ENCODE measurements at regions not wholly inside any gene's neighbourhood (a gene's known extent, or its start where the extent isn't known, plus 50 kb on each side); places are given as distances from the start of the nearest gene placed in this dataset.
"Not testable (repeated sequence)": the region's sequence is repeated elsewhere in the genome, so short reads cannot be mapped to it uniquely, and the experiment has no call there.

- Mint-ChIP-seq H3K36me3 (ENCODE audit: insufficient read depth, unreplicated experiment) (no peaks in the 10 kb centered on the region), H3K9me3 (ENCODE audit: unreplicated experiment) (no peaks in the 10 kb centered on the region), H3K4me3 (ENCODE audit: unreplicated experiment) (no peak overlapping the region), H3K4me1 (ENCODE audit: low read depth, unreplicated experiment) (no peaks in the 10 kb centered on the region), H3K27ac (ENCODE audit: unreplicated experiment) (no peak overlapping the region), H3K27me3 (ENCODE audit: insufficient read depth, unreplicated experiment) (no peaks in the 10 kb centered on the region)
- TF ChIP-seq, protein P1, sequence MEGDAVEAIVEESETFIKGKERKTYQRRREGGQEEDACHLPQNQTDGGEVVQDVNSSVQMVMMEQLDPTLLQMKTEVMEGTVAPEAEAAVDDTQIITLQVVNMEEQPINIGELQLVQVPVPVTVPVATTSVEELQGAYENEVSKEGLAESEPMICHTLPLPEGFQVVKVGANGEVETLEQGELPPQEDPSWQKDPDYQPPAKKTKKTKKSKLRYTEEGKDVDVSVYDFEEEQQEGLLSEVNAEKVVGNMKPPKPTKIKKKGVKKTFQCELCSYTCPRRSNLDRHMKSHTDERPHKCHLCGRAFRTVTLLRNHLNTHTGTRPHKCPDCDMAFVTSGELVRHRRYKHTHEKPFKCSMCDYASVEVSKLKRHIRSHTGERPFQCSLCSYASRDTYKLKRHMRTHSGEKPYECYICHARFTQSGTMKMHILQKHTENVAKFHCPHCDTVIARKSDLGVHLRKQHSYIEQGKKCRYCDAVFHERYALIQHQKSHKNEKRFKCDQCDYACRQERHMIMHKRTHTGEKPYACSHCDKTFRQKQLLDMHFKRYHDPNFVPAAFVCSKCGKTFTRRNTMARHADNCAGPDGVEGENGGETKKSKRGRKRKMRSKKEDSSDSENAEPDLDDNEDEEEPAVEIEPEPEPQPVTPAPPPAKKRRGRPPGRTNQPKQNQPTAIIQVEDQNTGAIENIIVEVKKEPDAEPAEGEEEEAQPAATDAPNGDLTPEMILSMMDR (IDR thresholded peaks at IDR 0.05; ENCODE audit: insufficient read depth in 1 of 2, low read depth in 1 of 2, low read length in 1 of 2, severe bottlenecking in 1 of 2, unreplicated experiment in 1 of 2) = no peak
- DNase-seq = no peak
- ChIA-PET POLR2A (no interaction called here), CTCF (no interaction called here)
- no TSS peak for BruUV-seq (replicated peaks)
- H3K4me3 ChIP-seq (ENCODE audit: low read depth, low read length) = no peak overlapping the region
- intact Hi-C loops (cut with micrococcal nuclease; ENCODE audit: unreplicated experiment) = no loop called here
- no peaks in the 10 kb centered on the region for H3K4me1 ChIP-seq
- H3K9me3 ChIP-seq = no peaks in the 10 kb centered on the region
- no peaks in the 10 kb centered on the region for H3K27me3 ChIP-seq (replicated peaks; ENCODE audit: control insufficient read depth, insufficient read depth, low read length)
- no peaks in the 10 kb centered on the region for H3K36me3 ChIP-seq (ENCODE audit: control insufficient read depth, insufficient read depth, low read length)
These were observed 2236.0 kb upstream of the AGA start for GRCh38 chr4:179678093-179678814.

- H3K4me3 Mint-ChIP-seq (ENCODE audit: unreplicated experiment); H3K36me3 Mint-ChIP-seq (ENCODE audit: insufficient read depth, unreplicated experiment); CTCF ChIA-PET; H3K4me1 ChIP-seq; H3K9me3 Mint-ChIP-seq (ENCODE audit: unreplicated experiment); H3K4me3 ChIP-seq (ENCODE audit: low read depth, low read length); DNase-seq; H3K27ac Mint-ChIP-seq (ENCODE audit: unreplicated experiment); H3K36me3 ChIP-seq (ENCODE audit: control insufficient read depth, insufficient read depth, low read length); H3K9me3 ChIP-seq; intact Hi-C loops (cut with micrococcal nuclease; ENCODE audit: unreplicated experiment); POLR2A ChIA-PET; H3K27me3 Mint-ChIP-seq (ENCODE audit: insufficient read depth, unreplicated experiment); H3K4me1 Mint-ChIP-seq (ENCODE audit: low read depth, unreplicated experiment); H3K27me3 ChIP-seq (replicated peaks; ENCODE audit: control insufficient read depth, insufficient read depth, low read length); BruUV-seq (replicated peaks): not testable (repeated sequence)
These were observed 2241.4 kb upstream of the AGA start for GRCh38 chr4:179683661-179684060.

GRCh38 chr4:179692222-179692621 is 2250.0 kb upstream of the AGA start:
- intact Hi-C loops (cut with micrococcal nuclease; ENCODE audit: unreplicated experiment) = no loop called here
- Mint-ChIP-seq H3K27me3 (ENCODE audit: insufficient read depth, unreplicated experiment) (no peaks in the 10 kb centered on the region), H3K9me3 (ENCODE audit: unreplicated experiment) (no peaks in the 10 kb centered on the region), H3K4me3 (ENCODE audit: unreplicated experiment) (no peak overlapping the region), H3K27ac (ENCODE audit: unreplicated experiment) (no peak overlapping the region), H3K4me1 (ENCODE audit: low read depth, unreplicated experiment) (no peaks in the 10 kb centered on the region), H3K36me3 (ENCODE audit: insufficient read depth, unreplicated experiment) (no peaks in the 10 kb centered on the region)
- DNase-seq = no peak
- Histone ChIP-seq H3K4me3 (ENCODE audit: low read depth, low read length) (no peak overlapping the region), H3K27me3 (replicated peaks; ENCODE audit: control insufficient read depth, insufficient read depth, low read length) (no peaks in the 10 kb centered on the region), H3K36me3 (ENCODE audit: control insufficient read depth, insufficient read depth, low read length) (no peaks in the 10 kb centered on the region), H3K4me1 (no peaks in the 10 kb centered on the region), H3K9me3 (no peaks in the 10 kb centered on the region)
- ChIA-PET POLR2A (no interaction called here), CTCF (no interaction called here)
- TF ChIP-seq, protein P1 (IDR thresholded peaks at IDR 0.05; ENCODE audit: insufficient read depth in 1 of 2, low read depth in 1 of 2, low read length in 1 of 2, severe bottlenecking in 1 of 2, unreplicated experiment in 1 of 2) = no peak
- no TSS peak for BruUV-seq (replicated peaks)

- Mint-ChIP-seq H3K4me3 (ENCODE audit: unreplicated experiment) (no peak overlapping the region), H3K9me3 (ENCODE audit: unreplicated experiment) (no peaks in the 10 kb centered on the region), H3K27me3 (ENCODE audit: insufficient read depth, unreplicated experiment) (no peaks in the 10 kb centered on the region), H3K36me3 (ENCODE audit: insufficient read depth, unreplicated experiment) (no peaks in the 10 kb centered on the region), H3K4me1 (ENCODE audit: low read depth, unreplicated experiment) (no peaks in the 10 kb centered on the region), H3K27ac (ENCODE audit: unreplicated experiment) (no peak overlapping the region)
- no TSS peak for BruUV-seq (replicated peaks)
- ChIA-PET CTCF (no interaction called here), POLR2A (no interaction called here)
- H3K27me3 ChIP-seq (replicated peaks; ENCODE audit: control insufficient read depth, insufficient read depth, low read length) = no peaks in the 10 kb centered on the region
- H3K4me1 ChIP-seq = no peaks in the 10 kb centered on the region
- DNase-seq = no peak
- intact Hi-C loops (cut with micrococcal nuclease; ENCODE audit: unreplicated experiment) = no loop called here
- no peak overlapping the region for H3K4me3 ChIP-seq (ENCODE audit: low read depth, low read length)
- TF ChIP-seq, protein P1 (IDR thresholded peaks at IDR 0.05; ENCODE audit: insufficient read depth in 1 of 2, low read depth in 1 of 2, low read length in 1 of 2, severe bottlenecking in 1 of 2, unreplicated experiment in 1 of 2) = no peak
- H3K36me3 ChIP-seq (ENCODE audit: control insufficient read depth, insufficient read depth, low read length) = no peaks in the 10 kb centered on the region
- no peaks in the 10 kb centered on the region for H3K9me3 ChIP-seq
These were observed 2252.9 kb upstream of the AGA start for GRCh38 chr4:179695175-179695574.

All from Caco-2 (cell line).